ENCODE measurements at regions not wholly inside any gene's neighbourhood (a gene's known extent, or its start where the extent isn't known, plus 50 kb on each side); places are given as distances from the start of the nearest gene placed in this dataset.

- DNase-seq = no peak
These were observed 385.8 kb upstream of the ZNF507 start for GRCh38 chr19:31959527-31960018.

- DNase-seq = no peak
These were observed 384.9 kb upstream of the ZNF507 start for GRCh38 chr19:31960474-31960873.

GRCh38 chr19:31961191-31961590, 384.2 kb upstream of the ZNF507 start:
- no peak for DNase-seq

DNA sequence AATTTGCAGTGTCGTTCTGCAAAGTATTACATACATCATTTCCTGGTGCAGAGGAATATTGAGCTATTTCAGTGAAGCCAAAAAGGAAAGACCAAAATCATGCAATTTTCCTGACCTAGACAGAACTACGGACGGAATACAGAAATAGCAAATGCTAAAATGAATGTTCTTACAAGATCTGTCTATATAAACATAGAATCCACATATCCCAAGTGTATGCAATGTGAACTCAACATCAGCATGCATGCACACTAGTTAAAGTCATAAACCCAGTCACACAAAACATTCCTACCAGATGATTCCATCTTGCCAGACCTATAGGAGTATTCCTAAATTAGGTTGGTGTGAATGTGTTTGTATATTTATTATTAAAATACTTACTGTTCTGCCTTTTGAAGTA, 383.7 kb upstream of the ZNF507 start:
- no peak for DNase-seq

GRCh38 chr19:31962561-31962996, 382.8 kb upstream of the ZNF507 start:
- no peak for DNase-seq

DNA sequence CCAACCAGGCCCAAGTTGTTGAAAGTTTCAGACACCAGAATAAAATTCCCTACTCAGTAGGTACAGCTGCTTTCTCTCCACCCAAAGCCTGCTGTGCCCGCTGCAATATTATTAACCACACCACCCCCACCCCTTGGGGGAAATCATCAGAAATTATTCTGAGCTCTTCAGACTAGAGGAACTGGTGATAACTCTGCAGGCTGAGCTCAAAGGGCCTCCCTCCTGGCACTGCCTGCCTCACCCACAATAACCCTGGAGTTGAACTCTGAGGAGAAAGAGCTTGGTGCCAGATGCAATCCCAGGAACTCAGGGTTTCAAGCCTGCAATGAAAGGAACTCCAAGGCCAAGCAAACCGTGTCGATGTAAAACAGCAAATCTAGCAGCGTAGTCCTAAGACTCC, 381.7 kb upstream of the ZNF507 start:
- no peak for DNase-seq

DNA sequence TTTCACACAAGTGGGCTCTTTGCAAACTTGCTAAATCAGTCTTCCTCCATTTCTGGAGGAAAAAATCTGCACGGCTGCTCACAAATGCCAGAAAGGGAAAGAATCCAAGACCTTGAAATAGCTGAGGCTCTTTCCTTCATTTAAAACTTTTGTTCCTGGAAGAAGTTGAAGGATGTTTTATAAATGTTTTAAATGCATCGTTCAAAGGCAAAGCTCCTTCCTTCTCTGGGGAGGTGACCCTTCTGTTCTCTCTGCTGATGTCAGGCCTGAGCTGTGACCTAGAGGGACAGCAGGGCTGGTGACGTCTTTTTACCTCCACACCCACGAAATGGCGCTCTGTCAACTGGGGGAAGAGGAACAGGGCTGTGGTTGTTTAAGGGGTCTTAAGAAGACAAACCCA, 376.4 kb upstream of the ZNF507 start:
- DNase-seq = no peak

DNA sequence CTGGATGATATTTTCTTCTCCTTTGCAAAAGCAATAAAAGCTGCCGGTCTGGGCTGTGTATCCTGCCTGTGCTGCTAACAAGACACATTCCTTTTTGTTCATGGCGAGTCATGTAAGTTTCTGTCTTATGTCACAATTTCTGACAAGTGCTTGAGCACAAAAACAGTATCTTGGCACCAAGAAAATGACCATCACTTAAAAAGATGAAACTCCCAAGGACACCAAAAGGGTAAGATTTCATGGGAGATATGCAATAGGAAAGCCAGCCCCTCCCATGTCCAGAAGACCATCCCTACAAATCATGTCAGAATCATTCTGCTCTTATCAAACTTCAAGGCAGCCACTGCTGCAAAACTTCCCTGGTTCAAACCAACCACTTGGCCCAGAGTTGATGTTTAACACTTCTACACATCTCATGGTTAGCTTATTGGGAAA, 375.4 kb upstream of the ZNF507 start:
- no peak for DNase-seq

DNA sequence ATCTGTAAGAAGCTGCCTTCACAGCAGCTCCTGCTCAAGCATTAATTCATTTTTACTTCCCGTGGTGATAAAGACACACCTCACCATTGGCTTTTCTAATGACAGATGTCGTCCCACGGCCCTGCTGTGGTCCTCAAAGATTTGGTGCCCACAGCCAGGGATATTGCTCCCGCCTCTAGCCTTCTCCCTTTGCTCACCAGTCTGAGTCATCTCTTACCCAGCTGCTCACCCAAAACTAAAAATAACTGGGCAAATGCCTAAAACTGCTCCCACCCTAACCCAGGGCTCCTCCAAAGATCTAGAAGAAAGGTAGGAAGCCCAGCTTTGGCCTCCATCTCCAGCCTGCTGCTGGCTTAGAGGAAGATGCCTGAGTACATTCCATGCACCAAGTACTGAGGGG, 371.1 kb upstream of the ZNF507 start:
- DNase-seq = no peak

GRCh38 chr19:31974941-31975340, 370.5 kb upstream of the ZNF507 start:
- no peak for DNase-seq

DNA sequence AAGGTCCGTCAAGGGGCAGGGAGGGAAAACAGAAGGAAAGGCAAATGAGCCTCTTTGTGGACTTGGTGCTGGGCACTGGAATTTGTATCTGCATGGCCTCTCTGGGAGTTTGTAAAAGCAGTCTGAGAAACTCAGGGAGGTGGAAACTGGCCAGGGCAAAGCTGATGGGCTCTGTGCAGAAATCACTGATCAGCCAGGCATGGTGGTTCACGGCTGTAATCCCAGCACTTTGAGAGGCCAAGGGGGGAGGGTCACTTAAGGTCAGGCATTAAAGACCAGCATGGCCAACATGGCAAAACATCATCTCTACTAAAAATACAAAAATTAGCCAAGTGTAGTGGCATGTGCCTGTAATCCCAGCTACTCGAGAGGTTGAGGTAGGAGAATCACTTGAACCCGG, 369.9 kb upstream of the ZNF507 start:
- no peak for DNase-seq

- no peak for DNase-seq
These were observed 368.5 kb upstream of the ZNF507 start for GRCh38 chr19:31976775-31977536.

GRCh38 chr19:31979362-31979761, 366.0 kb upstream of the ZNF507 start:
- DNase-seq = no peak

GRCh38 chr19:31979949-31980670, 365.3 kb upstream of the ZNF507 start:
- no peak for DNase-seq

- DNase-seq = no peak
These were observed 364.6 kb upstream of the ZNF507 start for GRCh38 chr19:31980796-31981195.

DNA sequence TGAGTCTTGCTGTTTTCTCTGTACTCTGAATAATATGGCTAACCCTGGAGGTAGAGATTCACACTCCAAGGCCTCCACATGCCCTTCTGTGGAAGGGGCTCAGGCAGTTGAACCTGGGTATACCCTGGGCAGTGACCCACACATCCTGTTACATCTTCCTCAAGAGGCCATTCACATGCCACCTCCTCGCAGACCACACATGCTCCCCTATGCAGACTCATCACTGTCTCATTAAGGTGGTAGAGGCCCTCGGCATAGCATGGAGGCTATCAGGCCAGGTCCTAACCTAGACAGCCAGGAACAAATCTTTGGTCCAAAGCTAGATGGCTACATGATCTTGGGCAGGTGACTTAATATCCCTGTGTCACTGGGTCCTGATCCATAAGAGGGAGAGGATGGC, 363.9 kb upstream of the ZNF507 start:
- DNase-seq = no peak

DNA sequence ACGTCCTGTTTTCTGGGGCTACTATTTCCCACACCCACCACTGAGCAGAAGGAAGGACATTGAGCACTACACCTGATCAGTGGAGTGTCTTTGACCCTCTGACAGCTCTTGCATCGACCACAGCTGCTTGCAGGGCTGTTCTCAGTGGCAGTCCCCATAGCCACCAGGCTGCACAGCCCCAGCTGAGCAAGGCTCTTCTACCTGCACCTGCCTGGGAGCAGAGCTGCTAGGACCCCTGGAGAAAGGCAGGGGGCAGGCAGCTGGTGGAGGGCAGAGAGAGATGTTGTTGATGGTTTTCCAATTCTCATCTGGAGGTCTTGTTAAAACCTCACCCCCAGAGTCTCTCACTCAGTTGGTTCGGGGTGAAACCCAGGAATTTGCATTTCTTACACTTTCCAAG, 361.8 kb upstream of the ZNF507 start:
- no peak for DNase-seq

DNA sequence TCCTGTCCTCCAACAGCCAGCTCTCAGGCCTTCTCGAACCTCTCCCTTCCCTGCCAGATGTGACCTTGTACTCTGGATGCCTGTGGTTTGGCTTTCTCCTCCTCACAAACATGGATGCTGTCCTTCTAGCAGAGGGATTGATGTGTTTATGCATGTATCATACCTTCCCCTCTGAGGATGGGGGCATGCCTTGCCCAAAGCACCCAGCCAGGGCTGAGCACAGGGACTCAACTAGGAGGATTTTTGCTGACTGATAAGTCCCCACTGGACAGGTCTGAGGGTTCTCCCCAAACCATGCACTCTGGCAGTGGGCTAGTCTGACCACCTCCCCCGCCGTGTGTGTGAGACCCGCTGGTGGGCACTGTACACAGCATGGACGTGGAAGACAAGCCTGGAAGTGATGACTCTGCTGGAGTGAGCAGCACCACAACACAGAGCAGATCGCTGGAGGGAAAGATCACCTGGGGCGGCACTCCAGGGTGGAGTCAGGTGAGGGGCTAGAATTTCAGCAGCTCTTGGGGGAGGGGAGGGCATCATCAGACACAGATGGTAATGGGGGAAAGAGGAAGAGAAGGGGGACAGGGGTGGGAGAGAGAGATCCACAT, 360.3 kb upstream of the ZNF507 start:
- no peak for DNase-seq

- DNase-seq = no peak
These were observed 358.5 kb upstream of the ZNF507 start for GRCh38 chr19:31986951-31987350.

- DNase-seq = no peak
These were observed 357.2 kb upstream of the ZNF507 start for GRCh38 chr19:31988256-31988655.

GRCh38 chr19:31991984-31992655, 353.3 kb upstream of the ZNF507 start:
- no peak for DNase-seq

DNA sequence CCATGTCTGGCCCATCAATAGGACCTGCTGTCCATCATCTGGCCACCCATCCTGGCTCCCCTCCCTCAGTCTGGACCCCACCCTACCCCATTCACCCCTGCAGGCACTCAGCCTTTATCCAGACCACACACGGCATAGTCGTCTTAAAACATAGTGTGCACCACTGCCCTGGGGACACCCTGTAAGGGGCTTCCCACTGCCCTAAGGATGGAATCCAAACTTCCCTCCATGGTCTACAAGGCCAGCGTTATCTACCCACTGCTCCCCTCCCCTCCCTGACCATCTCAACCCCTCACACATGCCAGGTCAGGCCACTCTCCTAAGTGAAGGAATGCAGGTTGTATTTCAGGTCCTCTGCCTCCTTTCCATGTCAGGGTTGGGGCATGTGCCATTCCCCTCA, 352.7 kb upstream of the ZNF507 start:
- no peak for DNase-seq

DNA sequence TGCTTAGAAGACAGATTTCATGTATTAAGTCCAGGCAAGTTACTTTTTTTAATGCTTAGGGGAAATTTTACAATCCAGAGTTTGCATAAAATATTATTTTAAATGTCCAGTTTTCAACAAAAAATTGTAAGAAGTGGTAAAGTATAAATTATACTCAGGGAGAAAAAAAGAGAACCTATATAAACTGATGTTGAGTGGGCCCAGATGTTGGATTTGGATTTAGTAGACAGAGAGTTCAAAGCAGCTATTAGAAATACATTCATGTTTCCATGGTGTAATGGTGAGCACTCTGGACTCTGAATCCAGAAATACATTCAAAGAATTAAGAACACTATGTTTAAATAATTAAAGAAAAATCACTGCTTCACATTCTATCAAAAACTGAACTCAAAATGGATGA, 349.9 kb upstream of the ZNF507 start:
- no peak for DNase-seq

Data from activated CD4-positive, alpha-beta T cell treated with anti-CD3 and anti-CD28 coated beads for 4 hours (primary cell).